Kidney epithelial cell (primary cell): ENCODE measurements at regions not wholly inside any gene's neighbourhood (a gene's known extent, or its start where the extent isn't known, plus 50 kb on each side); places are given as distances from the start of the nearest gene placed in this dataset.
"Not testable (repeated sequence)": the region's sequence is repeated elsewhere in the genome, so short reads cannot be mapped to it uniquely, and the experiment has no call there.

ENCODE experiments used
- DNase-seq: peaks from one replicate; pipeline ENCODE4 v3.0.0-alpha.2; 2010; ENCODE audit warnings: low read depth
- H3K27me3 ChIP-seq: 2 replicates; pipeline ENCODE4 v1.6.0; 2011; ENCODE audit warnings: low read length; ENCODE audit not compliant: control insufficient read depth, insufficient read depth
- H3K36me3 ChIP-seq: 2 replicates; pipeline ENCODE4 v1.5.1; 2011; ENCODE audit warnings: low read length; ENCODE audit not compliant: control insufficient read depth, insufficient read depth
- H3K4me3 ChIP-seq: 2 replicates; pipeline ENCODE4 v1.5.1; 2011; ENCODE audit warnings: low read depth, mild to moderate bottlenecking, control low read depth, low read length
- TF ChIP-seq, protein P1 (sequence below): IDR thresholded peaks from 2 replicates; pipeline ENCODE4 v1.5.1; 2011; ENCODE audit warnings: mild to moderate bottlenecking, moderate library complexity, low read length, control low read depth, inconsistent platforms; ENCODE audit not compliant: insufficient read depth, poor library complexity, severe bottlenecking

DNA sequence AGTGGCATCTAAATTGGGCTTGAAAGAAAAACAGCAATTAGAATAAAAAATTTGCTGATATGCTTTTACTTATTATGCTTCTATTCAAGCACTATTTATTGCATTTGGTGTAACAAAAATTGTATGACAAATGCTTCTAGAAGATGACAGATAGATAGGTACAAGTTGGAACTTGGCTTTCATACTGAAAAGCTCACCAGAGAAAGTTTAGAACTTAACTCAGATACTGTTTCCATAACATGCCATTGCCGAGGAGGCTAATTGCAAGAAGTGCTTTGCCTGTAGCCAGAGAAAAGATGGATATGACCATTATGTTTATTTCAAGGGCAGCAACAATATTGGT, 123.8 kb downstream of the NFKBIZ start:
- DNase-seq = no peak
- no peaks in the 10 kb centered on the region for H3K36me3 ChIP-seq
- no peak overlapping the region for H3K4me3 ChIP-seq
- TF ChIP-seq, protein P1, sequence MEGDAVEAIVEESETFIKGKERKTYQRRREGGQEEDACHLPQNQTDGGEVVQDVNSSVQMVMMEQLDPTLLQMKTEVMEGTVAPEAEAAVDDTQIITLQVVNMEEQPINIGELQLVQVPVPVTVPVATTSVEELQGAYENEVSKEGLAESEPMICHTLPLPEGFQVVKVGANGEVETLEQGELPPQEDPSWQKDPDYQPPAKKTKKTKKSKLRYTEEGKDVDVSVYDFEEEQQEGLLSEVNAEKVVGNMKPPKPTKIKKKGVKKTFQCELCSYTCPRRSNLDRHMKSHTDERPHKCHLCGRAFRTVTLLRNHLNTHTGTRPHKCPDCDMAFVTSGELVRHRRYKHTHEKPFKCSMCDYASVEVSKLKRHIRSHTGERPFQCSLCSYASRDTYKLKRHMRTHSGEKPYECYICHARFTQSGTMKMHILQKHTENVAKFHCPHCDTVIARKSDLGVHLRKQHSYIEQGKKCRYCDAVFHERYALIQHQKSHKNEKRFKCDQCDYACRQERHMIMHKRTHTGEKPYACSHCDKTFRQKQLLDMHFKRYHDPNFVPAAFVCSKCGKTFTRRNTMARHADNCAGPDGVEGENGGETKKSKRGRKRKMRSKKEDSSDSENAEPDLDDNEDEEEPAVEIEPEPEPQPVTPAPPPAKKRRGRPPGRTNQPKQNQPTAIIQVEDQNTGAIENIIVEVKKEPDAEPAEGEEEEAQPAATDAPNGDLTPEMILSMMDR = no peak
- H3K27me3 ChIP-seq = no peaks in the 10 kb centered on the region

DNA sequence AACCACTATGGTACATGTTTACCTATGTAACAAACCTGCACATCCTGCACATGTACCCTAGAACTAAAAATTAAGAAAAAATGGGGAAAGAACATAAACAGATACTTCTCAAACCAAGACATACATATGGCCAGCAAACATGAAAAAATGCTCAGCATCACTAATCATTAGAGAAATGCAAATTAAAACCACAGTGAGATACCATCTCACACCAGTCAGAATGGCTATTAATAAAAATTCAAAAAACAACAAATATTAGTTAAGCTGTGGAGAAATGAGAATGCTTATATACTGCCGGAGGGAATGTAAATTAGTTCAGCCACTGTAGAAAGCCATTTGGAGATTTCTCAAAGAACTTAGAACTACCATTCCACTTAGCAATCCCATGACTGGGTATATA, 126.1 kb downstream of the NFKBIZ start:
- not testable (repeated sequence) for H3K4me3 ChIP-seq, H3K36me3 ChIP-seq, H3K27me3 ChIP-seq, DNase-seq

DNA sequence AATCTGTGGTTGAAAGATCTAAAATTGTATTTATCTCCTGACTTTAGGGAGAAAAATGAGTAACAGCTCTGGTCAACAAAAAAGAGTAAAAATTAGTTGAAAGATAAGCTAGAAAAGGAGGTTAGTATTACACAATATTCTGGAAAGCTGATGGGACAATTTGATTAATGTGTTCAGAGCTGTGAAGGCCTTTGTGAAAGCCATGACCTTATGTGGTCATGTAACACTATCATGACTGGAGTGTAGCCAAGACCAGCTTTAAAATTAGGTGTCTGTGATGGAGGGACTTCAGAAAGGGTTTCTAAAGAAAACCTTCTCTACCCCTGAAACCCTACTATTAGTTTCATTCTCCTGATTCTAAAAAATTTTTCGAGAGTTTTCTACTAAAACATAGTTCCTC, 127.2 kb downstream of the NFKBIZ start:
- Histone ChIP-seq H3K4me3 (no peak overlapping the region), H3K27me3 (no peaks in the 10 kb centered on the region), H3K36me3 (no peaks in the 10 kb centered on the region)
- TF ChIP-seq, protein P1 = no peak
- no peak for DNase-seq

DNA sequence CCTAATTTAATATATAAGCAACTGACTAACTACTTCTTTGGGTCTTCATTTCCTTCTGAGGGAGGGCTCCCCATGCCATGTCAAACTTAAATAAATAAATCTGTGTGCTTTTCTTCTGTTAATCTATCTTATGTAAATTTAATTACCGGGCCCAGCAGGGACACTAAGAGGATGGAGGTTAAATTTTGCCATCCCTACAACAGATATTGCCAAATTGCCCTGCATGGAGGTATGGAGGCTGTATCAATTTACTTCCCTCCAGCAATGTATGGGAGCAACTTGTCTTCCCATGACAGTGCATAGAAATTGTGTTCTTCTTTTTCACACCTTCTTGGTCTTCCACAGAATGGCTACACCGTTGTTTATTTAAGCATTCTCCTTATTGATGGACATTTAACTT, 129.0 kb downstream of the NFKBIZ start:
- H3K36me3 ChIP-seq = no peaks in the 10 kb centered on the region
- DNase-seq = no peak
- TF ChIP-seq, protein P1 = no peak
- H3K27me3 ChIP-seq = no peaks in the 10 kb centered on the region
- no peak overlapping the region for H3K4me3 ChIP-seq

DNA sequence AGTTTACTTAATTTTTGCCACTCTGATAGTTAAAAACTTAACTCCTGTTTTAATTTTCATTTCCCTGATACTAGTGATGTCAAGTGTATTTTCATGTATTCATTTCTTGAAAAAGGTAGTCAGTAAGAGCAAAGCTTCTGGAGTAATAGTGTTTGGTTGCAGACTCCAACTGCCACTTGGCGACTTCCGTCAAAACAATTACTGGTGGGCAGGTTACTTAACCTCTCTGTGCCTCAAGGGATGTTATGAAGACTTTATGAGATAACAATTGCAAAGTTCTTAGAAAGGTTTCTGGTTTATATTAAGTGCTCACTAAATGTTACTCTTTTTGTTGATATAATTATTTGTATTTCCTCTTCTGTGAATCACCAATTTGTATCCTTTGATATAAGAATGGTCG, 129.7 kb downstream of the NFKBIZ start:
- no peak overlapping the region for H3K4me3 ChIP-seq
- no peaks in the 10 kb centered on the region for H3K36me3 ChIP-seq
- TF ChIP-seq, protein P1 = no peak
- no peak for DNase-seq
- H3K27me3 ChIP-seq = no peaks in the 10 kb centered on the region

DNA sequence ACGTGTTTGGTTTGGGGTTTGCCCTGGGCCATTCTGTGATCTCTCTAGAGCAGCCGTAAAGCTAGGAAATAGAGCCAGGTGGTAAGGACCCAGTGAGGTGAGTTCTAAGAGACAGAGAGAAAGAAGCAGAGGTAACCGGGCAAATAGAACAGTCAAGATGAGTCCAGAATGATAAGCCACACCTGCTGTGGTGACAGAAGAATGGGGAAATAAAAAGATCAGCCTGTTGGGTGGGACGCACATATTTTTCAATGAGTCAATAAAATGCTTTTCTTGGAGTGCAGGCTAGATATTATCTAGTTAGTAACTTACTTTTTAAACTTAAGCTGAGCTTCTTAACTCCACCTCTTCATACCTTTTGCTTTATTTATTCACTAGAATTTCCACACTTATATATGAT, 135.0 kb downstream of the NFKBIZ start:
- H3K27me3 ChIP-seq = no peaks in the 10 kb centered on the region
- H3K36me3 ChIP-seq = no peaks in the 10 kb centered on the region
- TF ChIP-seq, protein P1 = no peak
- no peak for DNase-seq
- H3K4me3 ChIP-seq = no peak overlapping the region
